D721Med (cell line): ENCODE measurements at regions not wholly inside any gene's neighbourhood (a gene's known extent, or its start where the extent isn't known, plus 50 kb on each side); places are given as distances from the start of the nearest gene placed in this dataset.

ENCODE experiments used
- DNase-seq: peaks from one replicate; pipeline ENCODE4 v3.0.0; 2011; ENCODE audit warnings: low spot score; ENCODE audit not compliant: insufficient read length
- FAIRE-seq: peaks from 2 replicates; lab custom pipeline; 2011; peaks lifted over from hg19 to GRCh38; lab: Jason Lieb, UNC
- CTCF ChIP-seq: IDR thresholded peaks from 2 replicates; pipeline ENCODE4 v1.5.1; 2012; ENCODE audit warnings: mild to moderate bottlenecking, control low read depth; ENCODE audit not compliant: insufficient read depth; ENCODE audit errors: missing control alignments

GRCh38 chr20:12173347-12174012 is 255.8 kb downstream of the BTBD3 start:
- no peak for FAIRE-seq
- DNase-seq = no peak
- TF ChIP-seq CTCF = no peak

- FAIRE-seq (no peak), DNase-seq (no peak)
- no peak for TF ChIP-seq CTCF
These were observed 257.8 kb downstream of the BTBD3 start for GRCh38 chr20:12175538-12175937.

- FAIRE-seq (no peak), DNase-seq (no peak)
- TF ChIP-seq CTCF = no peak
These were observed 260.1 kb downstream of the BTBD3 start for GRCh38 chr20:12177657-12178293.

- DNase-seq (no peak), FAIRE-seq (no peak)
- TF ChIP-seq CTCF = no peak
These were observed 262.0 kb downstream of the BTBD3 start for GRCh38 chr20:12179692-12180091.

GRCh38 chr20:12180107-12180661 is 262.5 kb downstream of the BTBD3 start:
- FAIRE-seq (no peak), DNase-seq (no peak)
- TF ChIP-seq CTCF = no peak

GRCh38 chr20:12198281-12198680 is 280.6 kb downstream of the BTBD3 start:
- FAIRE-seq (no peak), DNase-seq (no peak)
- TF ChIP-seq CTCF = no peak

GRCh38 chr20:12199703-12200102 is 282.0 kb downstream of the BTBD3 start:
- FAIRE-seq (no peak), DNase-seq (no peak)
- no peak for TF ChIP-seq CTCF
